ENCODE measurements at regions not wholly inside any gene's neighbourhood (a gene's known extent, or its start where the extent isn't known, plus 50 kb on each side); places are given as distances from the start of the nearest gene placed in this dataset.

GRCh38 chr10:92755725-92756124 lies 66.0 kb downstream of the HHEX start:
- no peak for TF ChIP-seq CTCF (IDR thresholded peaks at IDR 0.05)
- no peak for TF ChIP-seq POLR2A (IDR thresholded peaks at IDR 0.05)
